ENCODE measurements at regions not wholly inside any gene's neighbourhood (a gene's known extent, or its start where the extent isn't known, plus 50 kb on each side); places are given as distances from the start of the nearest gene placed in this dataset.

DNA sequence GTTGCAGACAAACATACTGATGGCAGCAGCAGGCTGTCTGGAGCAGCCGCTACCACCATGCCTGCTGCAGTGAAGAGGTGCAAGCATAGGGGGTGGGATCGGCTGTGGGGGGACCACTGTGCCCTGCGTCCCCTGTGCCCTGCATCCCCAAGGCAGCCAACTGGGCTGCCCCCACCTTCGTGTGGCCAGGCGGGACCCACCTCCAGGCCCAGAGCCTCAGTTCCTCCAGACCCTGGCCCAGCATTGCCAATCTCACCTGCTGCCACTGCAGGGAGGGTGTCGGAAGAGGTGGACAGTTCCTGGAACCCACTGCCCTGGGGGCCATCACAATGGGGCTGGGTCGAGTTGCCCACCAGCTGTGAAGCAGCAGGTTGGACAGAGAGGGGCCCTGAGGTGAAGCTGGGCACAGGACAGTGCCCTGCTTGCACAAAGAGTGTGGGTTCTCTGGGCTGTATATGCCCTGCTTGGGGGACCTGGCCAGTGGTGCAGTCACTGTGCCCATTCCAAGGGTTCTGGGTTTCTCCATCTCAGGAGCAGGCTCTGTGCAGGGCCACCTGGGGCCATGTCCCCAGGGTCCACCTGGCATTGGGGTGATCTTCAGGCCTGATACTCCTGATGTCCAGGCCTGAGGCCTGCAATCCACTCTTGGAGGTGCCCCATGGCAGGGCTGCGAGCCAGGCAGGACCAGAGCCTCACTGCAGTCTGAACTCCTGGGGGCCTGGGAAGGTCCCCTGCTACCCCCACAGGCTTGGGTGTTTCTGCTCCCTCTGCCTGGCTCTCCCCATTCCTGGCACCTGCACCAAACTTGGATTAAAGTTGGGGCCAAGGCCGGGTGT, 261.4 kb upstream of the NRIP1 start:
- H3K27ac ChIP-seq, result no peak overlapping the region
- TF ChIP-seq, protein P1, sequence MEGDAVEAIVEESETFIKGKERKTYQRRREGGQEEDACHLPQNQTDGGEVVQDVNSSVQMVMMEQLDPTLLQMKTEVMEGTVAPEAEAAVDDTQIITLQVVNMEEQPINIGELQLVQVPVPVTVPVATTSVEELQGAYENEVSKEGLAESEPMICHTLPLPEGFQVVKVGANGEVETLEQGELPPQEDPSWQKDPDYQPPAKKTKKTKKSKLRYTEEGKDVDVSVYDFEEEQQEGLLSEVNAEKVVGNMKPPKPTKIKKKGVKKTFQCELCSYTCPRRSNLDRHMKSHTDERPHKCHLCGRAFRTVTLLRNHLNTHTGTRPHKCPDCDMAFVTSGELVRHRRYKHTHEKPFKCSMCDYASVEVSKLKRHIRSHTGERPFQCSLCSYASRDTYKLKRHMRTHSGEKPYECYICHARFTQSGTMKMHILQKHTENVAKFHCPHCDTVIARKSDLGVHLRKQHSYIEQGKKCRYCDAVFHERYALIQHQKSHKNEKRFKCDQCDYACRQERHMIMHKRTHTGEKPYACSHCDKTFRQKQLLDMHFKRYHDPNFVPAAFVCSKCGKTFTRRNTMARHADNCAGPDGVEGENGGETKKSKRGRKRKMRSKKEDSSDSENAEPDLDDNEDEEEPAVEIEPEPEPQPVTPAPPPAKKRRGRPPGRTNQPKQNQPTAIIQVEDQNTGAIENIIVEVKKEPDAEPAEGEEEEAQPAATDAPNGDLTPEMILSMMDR (conservative IDR thresholded peaks at IDR 0.05), result no peak
- no peak for TF ChIP-seq ZFX (IDR thresholded peaks at IDR 0.05)

DNA sequence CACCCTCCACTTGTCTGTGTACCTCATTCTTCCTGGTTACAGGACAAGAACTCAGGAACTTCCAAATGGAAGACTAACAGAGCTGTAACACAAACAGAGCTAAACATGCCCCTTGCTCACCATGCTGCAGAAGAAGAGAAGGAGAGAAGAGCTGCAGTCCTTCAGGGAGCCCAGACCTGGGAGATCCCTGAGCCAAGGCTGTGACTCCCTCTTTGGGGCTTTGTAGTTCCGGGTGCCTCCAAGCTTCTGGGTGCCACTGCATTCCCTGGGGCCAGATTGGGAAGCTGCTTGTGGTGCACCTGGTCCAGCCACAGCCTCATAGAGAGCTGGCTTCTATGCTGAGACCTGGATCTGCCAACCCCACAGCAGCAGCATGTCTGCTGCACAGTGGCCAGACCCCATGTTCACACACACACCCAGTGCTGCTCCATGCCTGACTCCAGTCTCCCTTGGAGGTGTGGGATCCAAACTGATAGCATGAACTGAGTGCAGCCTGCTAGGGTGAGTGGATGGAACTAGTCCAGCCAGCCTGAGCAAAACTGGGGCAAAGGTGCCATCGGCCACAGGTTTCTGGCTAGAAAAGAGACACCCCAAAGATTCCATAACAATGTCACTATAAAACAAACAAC, 263.0 kb upstream of the NRIP1 start:
- no peak for TF ChIP-seq ZFX (IDR thresholded peaks at IDR 0.05)
- TF ChIP-seq, protein P1 (conservative IDR thresholded peaks at IDR 0.05), result no peak
- H3K27ac ChIP-seq, result no peak overlapping the region

DNA sequence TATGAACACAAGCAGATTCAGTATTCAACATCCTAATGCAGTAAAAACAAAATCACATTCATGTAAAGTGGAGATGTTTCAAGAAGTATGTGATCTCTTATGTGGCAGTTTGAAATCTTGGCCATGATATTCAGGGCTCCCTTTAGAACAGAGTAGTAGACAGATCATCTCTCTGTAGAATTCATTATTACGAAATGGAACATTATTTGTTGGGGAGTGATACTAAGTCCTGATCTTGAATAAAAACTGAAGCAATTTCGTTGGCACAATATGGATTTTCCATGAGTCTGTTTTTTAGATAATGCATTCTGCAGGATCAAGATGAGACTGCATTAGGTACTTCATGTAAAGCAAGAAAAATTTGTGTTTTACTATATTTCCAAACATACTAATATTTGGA, 264.4 kb upstream of the NRIP1 start:
- TF ChIP-seq ZFX (IDR thresholded peaks at IDR 0.05), result no peak
- TF ChIP-seq, protein P1 (conservative IDR thresholded peaks at IDR 0.05), result no peak
- H3K27ac ChIP-seq, result no peak overlapping the region

DNA sequence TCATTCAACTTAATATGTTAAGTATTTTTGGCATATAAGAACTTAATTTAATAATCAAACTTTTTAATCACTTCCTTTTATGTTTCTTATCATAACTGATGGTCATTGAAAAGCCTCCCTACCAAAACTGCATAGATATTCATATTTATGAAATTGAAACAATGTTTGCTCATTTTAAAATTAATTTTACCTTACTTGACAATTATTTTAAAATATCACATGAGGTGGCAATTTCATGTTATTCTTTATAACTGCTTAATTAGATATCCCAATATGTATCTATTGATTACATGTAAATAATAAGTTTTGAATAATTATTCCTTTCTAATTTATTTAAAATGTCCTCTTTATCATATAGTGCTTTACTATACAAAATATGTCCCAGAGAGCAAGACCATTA, 266.1 kb upstream of the NRIP1 start:
- TF ChIP-seq, protein P1 (conservative IDR thresholded peaks at IDR 0.05), result no peak
- TF ChIP-seq ZFX (IDR thresholded peaks at IDR 0.05), result no peak

DNA sequence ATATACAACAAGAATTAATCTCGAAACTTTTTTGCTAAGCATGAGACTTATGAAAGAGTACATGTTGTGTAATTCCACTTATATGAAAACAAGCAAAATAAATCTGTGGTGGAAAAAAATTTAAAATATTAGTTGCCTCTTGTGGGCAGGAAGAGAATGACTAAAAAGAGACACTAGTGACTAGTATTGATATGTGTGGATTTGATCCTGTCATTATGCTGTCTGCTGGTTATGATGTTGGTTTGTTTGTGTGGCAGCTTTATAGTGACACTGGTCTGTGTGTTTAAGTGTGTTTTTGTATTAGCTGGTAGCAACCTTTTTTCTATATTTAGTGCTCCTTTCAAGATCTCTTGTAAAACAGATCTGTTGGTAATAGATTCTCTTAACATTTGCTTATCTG, 267.8 kb upstream of the NRIP1 start:
- no peak overlapping the region for H3K27ac ChIP-seq
- no peak for TF ChIP-seq ZFX (IDR thresholded peaks at IDR 0.05)
- TF ChIP-seq, protein P1 (conservative IDR thresholded peaks at IDR 0.05), result no peak

More for the DNA sequence above, 266.1 kb upstream of the NRIP1 start:
- H3K27ac ChIP-seq, result no peak overlapping the region

DNA sequence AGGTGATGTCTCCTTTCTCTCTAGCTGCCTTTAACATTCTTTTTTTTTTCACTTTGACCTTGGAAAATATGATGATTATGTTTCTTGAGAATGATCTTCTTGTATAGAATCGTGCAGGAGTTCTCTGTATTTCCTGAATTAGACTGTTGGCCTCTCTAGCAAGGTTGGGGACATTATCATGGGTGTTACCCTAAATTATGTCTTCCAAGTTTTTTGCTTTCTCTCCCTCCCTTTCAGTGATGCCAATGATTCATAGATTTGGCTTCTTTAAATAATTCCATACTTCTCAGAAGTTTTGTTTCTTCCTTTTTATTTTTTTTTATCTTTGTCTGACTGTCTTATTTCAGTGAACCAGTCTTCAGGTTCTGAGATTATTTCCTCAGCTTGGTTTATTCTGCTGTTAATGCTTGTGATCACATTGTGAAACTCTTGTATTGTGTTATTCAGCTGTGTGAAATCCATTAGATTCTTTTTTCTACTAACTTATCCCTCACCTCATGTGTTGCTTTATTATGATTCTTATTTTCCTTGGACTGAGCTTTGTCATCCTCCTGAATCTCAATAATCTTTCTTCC, 268.4 kb upstream of the NRIP1 start:
- no peak overlapping the region for H3K27ac ChIP-seq
- TF ChIP-seq, protein P1 (conservative IDR thresholded peaks at IDR 0.05), result no peak
- TF ChIP-seq ZFX (IDR thresholded peaks at IDR 0.05), result no peak

DNA sequence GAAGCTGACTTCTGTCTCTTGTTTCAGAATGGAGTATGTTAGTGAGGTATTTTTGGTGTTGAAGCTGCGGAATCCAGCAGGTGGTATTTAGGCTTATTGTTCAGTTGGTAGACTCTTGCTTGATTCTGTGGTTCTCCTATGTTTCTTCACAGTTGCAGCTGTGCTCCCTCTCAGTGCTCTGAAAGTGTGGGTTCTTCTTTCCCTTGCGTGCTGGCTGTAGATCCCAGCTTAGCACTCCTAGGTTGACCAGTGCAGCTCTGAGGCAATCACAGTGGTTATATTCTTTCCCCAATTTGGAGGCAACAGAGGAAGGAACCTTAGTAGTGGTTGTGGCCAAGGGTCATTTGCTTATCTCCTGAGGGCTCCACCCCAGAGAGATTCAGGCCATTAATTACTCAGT, 269.2 kb upstream of the NRIP1 start:
- TF ChIP-seq ZFX (IDR thresholded peaks at IDR 0.05), result no peak
- TF ChIP-seq, protein P1 (conservative IDR thresholded peaks at IDR 0.05), result no peak
- H3K27ac ChIP-seq, result no peak overlapping the region

Measured in C4-2B (cell line).